HCT116 (cell line): ENCODE measurements at regions not wholly inside any gene's neighbourhood (a gene's known extent, or its start where the extent isn't known, plus 50 kb on each side); places are given as distances from the start of the nearest gene placed in this dataset.

ENCODE experiments used
- ATAC-seq: fragments of 200-7000 bp; cut with Tn5 transposase; 2 replicates; pipeline ENCODE4 v1.9.1; 2020; ENCODE audit warnings: mild to moderate bottlenecking, moderate library complexity
- BruUV-seq: library from RNA; stranded (reverse); fragments of 400-500 nt; replicated peaks from 2 replicates; lab custom pipeline; 2021; lab: Mats Ljungman, UMichigan
- CTCF ChIA-PET: fragments of 300-600 bp; sonication (Branson Sonifier 250); formaldehyde crosslinking; loops from one replicate; lab custom pipeline; 2021; ENCODE audit warnings: antibody characterized with exemption; lab: Charles Lee
- POLR2A ChIA-PET: fragments of 300-600, 350-600 bp; sonication (Branson Sonifier 250); formaldehyde crosslinking; loops from one replicate; lab custom pipeline; 2021; ENCODE audit warnings: antibody characterized with exemption; lab: Charles Lee
- RAD21 ChIA-PET, 2 experiments: fragments of 300-600 bp; sonication (Branson Sonifier 250); formaldehyde crosslinking; loops; one replicate each; lab custom pipeline; 2023; ENCODE audit warnings: low total read pairs in 2 of 2; ENCODE audit not compliant: uncharacterized antibody in 2 of 2, unreplicated experiment in 2 of 2, low non-redundant PET in 1 of 2; lab: Charles Lee
- DNase-seq: peaks from one replicate; pipeline ENCODE4 v3.0.0-alpha.2; 2010; ENCODE audit warnings: low read depth, low spot score
- H2AFZ ChIP-seq: fragments of 200-600 bp; shearing (Covaris generic), sonication (generic); 2 replicates; pipeline ENCODE4 v1.6.1; 2017; ENCODE audit warnings: low read depth, mixed run types, mixed read lengths, antibody characterized with exemption, low read length; ENCODE audit not compliant: poor library complexity, severe bottlenecking
- H3K27ac ChIP-seq: 2 replicates; pipeline ENCODE4 v1.5.1; 2012; ENCODE audit warnings: low read depth, low read length
- H3K27me3 ChIP-seq: fragments of 200-600 bp; sonication (generic); 2 replicates; pipeline ENCODE4 v1.6.1; 2016; ENCODE audit warnings: mixed run types, low read length, mixed read lengths; ENCODE audit not compliant: insufficient read depth
- H3K36me3 ChIP-seq, 2 experiments: fragments of 200-500 bp in 1 of 2; fragments of 200-600 bp in 1 of 2; sonication (Bioruptor generic) in 1 of 2; sonication (generic) in 1 of 2; 2 replicates each; pipeline versions ENCODE4 v1.5.1 to v1.6.1; 2014 to 2016; ENCODE audit warnings: low read length in 2 of 2, inconsistent platforms in 1 of 2, mixed read lengths in 1 of 2, mixed run types in 1 of 2; ENCODE audit not compliant: insufficient read depth in 2 of 2, control insufficient read depth in 1 of 2
- H3K4me1 ChIP-seq, 2 experiments: fragments of 200-600 bp in 1 of 2; sonication (generic) in 1 of 2; 2 replicates each; pipeline versions ENCODE4 v1.5.1 to v1.6.1; 2012 to 2017; ENCODE audit warnings: low read length in 2 of 2, inconsistent platforms in 1 of 2, mild to moderate bottlenecking in 1 of 2, mixed read lengths in 1 of 2, mixed run types in 1 of 2, moderate library complexity in 1 of 2; ENCODE audit not compliant: insufficient read depth in 2 of 2, control insufficient read depth in 1 of 2
- H3K4me2 ChIP-seq: fragments of 200-600 bp; sonication (generic); 2 replicates; pipeline ENCODE4 v1.6.1; 2017; ENCODE audit warnings: mixed run types, low read length, mixed read lengths
- H3K4me3 ChIP-seq, 2 experiments: fragments of 200-600 bp in 1 of 2; sonication (generic) in 1 of 2; replicated peaks in 1 of 2; 2 replicates each; pipeline ENCODE4 v1.5.1; 2011 to 2016; ENCODE audit warnings: low read length in 2 of 2, control low read depth in 1 of 2, low read depth in 1 of 2, mild to moderate bottlenecking in 1 of 2, mixed read lengths in 1 of 2, mixed run types in 1 of 2
- H3K79me2 ChIP-seq: fragments of 200-600 bp; sonication (generic); 2 replicates; pipeline ENCODE4 v1.6.1; 2017; ENCODE audit warnings: mild to moderate bottlenecking, mixed run types, low read length, moderate library complexity, mixed read lengths; ENCODE audit not compliant: insufficient read depth
- H3K9ac ChIP-seq: fragments of 200-600 bp; sonication (generic); 2 replicates; pipeline ENCODE4 v1.6.1; 2016; ENCODE audit warnings: low read length, mixed read lengths
- H3K9me2 ChIP-seq: fragments of 200-600 bp; sonication (generic), shearing (Covaris generic); 2 replicates; pipeline ENCODE4 v1.6.1; 2017; ENCODE audit warnings: mixed run types, mild to moderate bottlenecking, moderate library complexity; ENCODE audit not compliant: insufficient read depth
- H3K9me3 ChIP-seq, 2 experiments: fragments of 200-500 bp in 1 of 2; fragments of 200-600 bp in 1 of 2; sonication (Bioruptor generic) in 1 of 2; sonication (generic) in 1 of 2; 2 replicates each; pipeline ENCODE4 v1.6.1; 2014 to 2017; ENCODE audit warnings: low read length in 2 of 2, mixed read lengths in 2 of 2, inconsistent platforms in 1 of 2, low read depth in 1 of 2, mild to moderate bottlenecking in 1 of 2, mixed run types in 1 of 2, moderate library complexity in 1 of 2; ENCODE audit not compliant: control insufficient read depth in 1 of 2, insufficient read depth in 1 of 2
- H4K20me1 ChIP-seq: fragments of 200-600 bp; sonication (generic), shearing (Covaris generic); 2 replicates; pipeline ENCODE4 v1.6.1; 2017; ENCODE audit warnings: mixed run types, mild to moderate bottlenecking, moderate library complexity; ENCODE audit not compliant: insufficient read depth
- CEBPB ChIP-seq: IDR thresholded peaks from 2 replicates; pipeline ENCODE4 v1.6.1; 2012; ENCODE audit warnings: low read depth
- EZH2 ChIP-seq: fragments of 200-600 bp; sonication (generic); IDR thresholded peaks from 2 replicates; pipeline ENCODE4 v1.6.1; 2017; ENCODE audit warnings: antibody characterized with exemption, mixed run types
- EZH2phosphoT487 ChIP-seq: fragments of 200-600 bp; IDR thresholded peaks from 2 replicates; pipeline ENCODE4 v1.6.1; 2018; ENCODE audit warnings: antibody characterized with exemption, borderline replicate concordance
- SRF ChIP-seq: IDR thresholded peaks from 2 replicates; pipeline ENCODE4 v1.6.1; 2012; ENCODE audit warnings: low read depth
- YY1 ChIP-seq: IDR thresholded peaks from 2 replicates; pipeline ENCODE4 v1.6.1; 2011; ENCODE audit warnings: low read length, low read depth, moderate library complexity, mild to moderate bottlenecking; ENCODE audit not compliant: insufficient replicate concordance; ENCODE audit errors: extremely low read depth
- ZFX ChIP-seq: fragments of 450-650 bp; IDR thresholded peaks from 2 replicates; pipeline ENCODE4 v1.6.1; 2017
- intact Hi-C: fragments of 100-400 bp; cut with micrococcal nuclease; formaldehyde crosslinking; loops from 2 replicates; pipeline ENCODE4 v1.10.0; 2022
- TF ChIP-seq, protein P1 (sequence below): IDR thresholded peaks from 2 replicates; pipeline ENCODE4 v1.6.1; 2011; ENCODE audit warnings: mild to moderate bottlenecking, low read length, moderate library complexity; ENCODE audit not compliant: insufficient replicate concordance; ENCODE audit errors: extremely low read depth
- TF ChIP-seq, protein P2 (sequence below): IDR thresholded peaks from 2 replicates; pipeline ENCODE4 v1.6.1; 2012

DNA sequence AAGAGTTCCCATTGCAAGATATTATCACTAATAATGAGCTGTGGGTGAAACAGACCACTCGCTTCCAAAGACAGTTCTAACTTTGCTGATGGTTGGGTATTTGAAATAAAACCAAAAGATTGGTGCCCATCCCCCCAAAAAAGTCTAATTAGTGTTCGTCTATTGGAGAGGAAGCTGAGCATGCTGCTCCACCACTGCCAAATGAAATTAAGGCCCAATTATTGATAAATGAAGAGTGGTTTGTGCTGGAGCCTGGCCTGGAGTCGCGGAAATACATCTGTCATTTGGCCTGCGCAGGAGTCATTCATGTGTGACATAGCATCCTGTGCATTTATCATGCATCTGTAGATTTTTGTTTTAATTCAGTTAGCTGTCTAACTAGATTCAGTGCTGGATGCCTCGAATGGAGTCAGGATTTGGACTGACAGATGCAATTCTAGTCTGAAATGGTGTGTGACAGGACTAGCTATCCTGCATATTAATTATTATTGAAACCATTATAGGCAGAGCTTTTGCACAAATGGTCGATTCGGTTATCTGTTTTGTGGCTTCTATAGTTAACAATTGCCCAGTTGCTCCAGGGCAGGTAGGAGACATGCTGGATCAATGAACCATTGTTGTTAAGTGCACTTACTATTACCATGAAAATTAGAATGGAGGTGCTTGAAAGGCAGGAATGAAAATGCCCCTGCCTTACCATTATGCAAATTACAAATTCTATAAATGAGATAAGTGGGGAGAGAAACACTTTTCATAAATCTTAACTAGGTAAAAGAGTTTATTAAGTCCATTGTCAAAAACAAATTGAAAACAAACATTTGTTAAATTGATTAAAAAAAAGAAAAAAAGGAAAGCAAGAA, 450.4 kb upstream of the TCF4 start:
- no peak overlapping the region for H2AFZ ChIP-seq
- no TSS peak for BruUV-seq
- H3K4me1 ChIP-seq: no peaks in the 10 kb centered on the region
- no peak overlapping the region for H3K4me3 ChIP-seq
- ChIA-PET CTCF (no interaction called here), RAD21 (no interaction called here), POLR2A (no interaction called here)
- no peak for TF ChIP-seq ZFX
- no peak for TF ChIP-seq EZH2
- TF ChIP-seq EZH2phosphoT487: no peak
- TF ChIP-seq, protein P1, sequence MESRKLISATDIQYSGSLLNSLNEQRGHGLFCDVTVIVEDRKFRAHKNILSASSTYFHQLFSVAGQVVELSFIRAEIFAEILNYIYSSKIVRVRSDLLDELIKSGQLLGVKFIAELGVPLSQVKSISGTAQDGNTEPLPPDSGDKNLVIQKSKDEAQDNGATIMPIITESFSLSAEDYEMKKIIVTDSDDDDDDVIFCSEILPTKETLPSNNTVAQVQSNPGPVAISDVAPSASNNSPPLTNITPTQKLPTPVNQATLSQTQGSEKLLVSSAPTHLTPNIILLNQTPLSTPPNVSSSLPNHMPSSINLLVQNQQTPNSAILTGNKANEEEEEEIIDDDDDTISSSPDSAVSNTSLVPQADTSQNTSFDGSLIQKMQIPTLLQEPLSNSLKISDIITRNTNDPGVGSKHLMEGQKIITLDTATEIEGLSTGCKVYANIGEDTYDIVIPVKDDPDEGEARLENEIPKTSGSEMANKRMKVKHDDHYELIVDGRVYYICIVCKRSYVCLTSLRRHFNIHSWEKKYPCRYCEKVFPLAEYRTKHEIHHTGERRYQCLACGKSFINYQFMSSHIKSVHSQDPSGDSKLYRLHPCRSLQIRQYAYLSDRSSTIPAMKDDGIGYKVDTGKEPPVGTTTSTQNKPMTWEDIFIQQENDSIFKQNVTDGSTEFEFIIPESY: no peak
- TF ChIP-seq CEBPB: no peak
- no peak for TF ChIP-seq SRF
- TF ChIP-seq, protein P2, sequence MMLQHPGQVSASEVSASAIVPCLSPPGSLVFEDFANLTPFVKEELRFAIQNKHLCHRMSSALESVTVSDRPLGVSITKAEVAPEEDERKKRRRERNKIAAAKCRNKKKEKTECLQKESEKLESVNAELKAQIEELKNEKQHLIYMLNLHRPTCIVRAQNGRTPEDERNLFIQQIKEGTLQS: no peak
- no peak for TF ChIP-seq YY1
- H3K9me2 ChIP-seq: no peaks in the 10 kb centered on the region
- no peak for ATAC-seq
- no peaks in the 10 kb centered on the region for H3K36me3 ChIP-seq
- H3K9ac ChIP-seq: no peak overlapping the region
- H3K4me2 ChIP-seq: no peak overlapping the region
- no peaks in the 10 kb centered on the region for H3K27me3 ChIP-seq
- peaks cover 0 to 11% of the 10 kb centered on the region in 2 experiments; a peak in 1 of 4 replicates for H3K9me3 ChIP-seq
- no peak overlapping the region for H3K27ac ChIP-seq
- no peaks in the 10 kb centered on the region for H4K20me1 ChIP-seq
- no peaks in the 10 kb centered on the region for H3K79me2 ChIP-seq
- no peak for DNase-seq
- intact Hi-C loops: no loop called here
